ENCODE measurements at regions not wholly inside any gene's neighbourhood (a gene's known extent, or its start where the extent isn't known, plus 50 kb on each side); places are given as distances from the start of the nearest gene placed in this dataset.
"Not testable (repeated sequence)": the region's sequence is repeated elsewhere in the genome, so short reads cannot be mapped to it uniquely, and the experiment has no call there.

GRCh38 chr13:54110597-54110996 lies 1082.0 kb downstream of the OLFM4 start:
- Mint-ChIP-seq H3K27me3 (no peaks in the 10 kb centered on the region), H3K4me1 (ENCODE audit: low read depth in 2 of 2) (no peaks in the 10 kb centered on the region), H3K9me3 (peaks cover 16% of the 10 kb centered on the region)

GRCh38 chr13:54124700-54125099 lies 1096.1 kb downstream of the OLFM4 start:
- no peak for ATAC-seq
- peaks cover 27% of the 10 kb centered on the region for H3K9me3 Mint-ChIP-seq

More at GRCh38 chr13:54110597-54110996, 1082.0 kb downstream of the OLFM4 start:
- ATAC-seq (no peak), DNase-seq (ENCODE audit: low spot score) (no peak)
- H3K27ac Mint-ChIP-seq, result no peak overlapping the region
- H3K36me3 Mint-ChIP-seq, result peaks cover 5% of the 10 kb centered on the region
- H3K4me3 Mint-ChIP-seq, result no peak overlapping the region

GRCh38 chr13:54130931-54131330 lies 1102.3 kb downstream of the OLFM4 start:
- Mint-ChIP-seq H3K36me3 (peaks cover 19% of the 10 kb centered on the region), H3K9me3 (peaks cover 47% of the 10 kb centered on the region)
- H3K27me3 Mint-ChIP-seq; H3K4me1 Mint-ChIP-seq (ENCODE audit: low read depth in 2 of 2); ATAC-seq; DNase-seq (ENCODE audit: low spot score); H3K27ac Mint-ChIP-seq; H3K4me3 Mint-ChIP-seq: not testable (repeated sequence)

More at GRCh38 chr13:54124700-54125099, 1096.1 kb downstream of the OLFM4 start:
- Mint-ChIP-seq H3K4me3 (no peak overlapping the region), H3K36me3 (peaks cover 10% of the 10 kb centered on the region), H3K27me3 (no peaks in the 10 kb centered on the region), H3K27ac (no peak overlapping the region), H3K4me1 (ENCODE audit: low read depth in 2 of 2) (no peaks in the 10 kb centered on the region)
- no peak for DNase-seq (ENCODE audit: low spot score)

GRCh38 chr13:54131433-54131832 lies 1102.8 kb downstream of the OLFM4 start:
- Mint-ChIP-seq H3K36me3 (peaks cover 19% of the 10 kb centered on the region), H3K9me3 (peaks cover 44% of the 10 kb centered on the region)
- H3K27me3 Mint-ChIP-seq; H3K4me3 Mint-ChIP-seq; DNase-seq (ENCODE audit: low spot score); H3K27ac Mint-ChIP-seq; ATAC-seq; H3K4me1 Mint-ChIP-seq (ENCODE audit: low read depth in 2 of 2): not testable (repeated sequence)

GRCh38 chr13:54132127-54132526 lies 1103.5 kb downstream of the OLFM4 start:
- not testable (repeated sequence) for H3K4me3 Mint-ChIP-seq; DNase-seq (ENCODE audit: low spot score); H3K27me3 Mint-ChIP-seq; ATAC-seq; H3K4me1 Mint-ChIP-seq (ENCODE audit: low read depth in 2 of 2); H3K27ac Mint-ChIP-seq
- peaks cover 46% of the 10 kb centered on the region for H3K9me3 Mint-ChIP-seq
- peaks cover 19% of the 10 kb centered on the region for H3K36me3 Mint-ChIP-seq

- not testable (repeated sequence) for H3K4me1 Mint-ChIP-seq (ENCODE audit: low read depth in 2 of 2); H3K27ac Mint-ChIP-seq; H3K27me3 Mint-ChIP-seq; DNase-seq (ENCODE audit: low spot score); H3K4me3 Mint-ChIP-seq; ATAC-seq
- Mint-ChIP-seq H3K36me3 (peaks cover 19% of the 10 kb centered on the region), H3K9me3 (peaks cover 45% of the 10 kb centered on the region)
These were observed 1104.1 kb downstream of the OLFM4 start for GRCh38 chr13:54132720-54133119.

GRCh38 chr13:54133746-54134145 lies 1105.1 kb downstream of the OLFM4 start:
- peaks cover 35% of the 10 kb centered on the region for H3K9me3 Mint-ChIP-seq
- peaks cover 18% of the 10 kb centered on the region for H3K36me3 Mint-ChIP-seq
- H3K27ac Mint-ChIP-seq, result no peak overlapping the region
- DNase-seq (ENCODE audit: low spot score) (no peak), ATAC-seq (no peak)
- H3K27me3 Mint-ChIP-seq, result no peaks in the 10 kb centered on the region
- no peaks in the 10 kb centered on the region for H3K4me1 Mint-ChIP-seq (ENCODE audit: low read depth in 2 of 2)
- no peak overlapping the region for H3K4me3 Mint-ChIP-seq

GRCh38 chr13:54144828-54145227 lies 1116.2 kb downstream of the OLFM4 start:
- H3K27me3 Mint-ChIP-seq, result no peaks in the 10 kb centered on the region
- H3K4me3 Mint-ChIP-seq, result no peak overlapping the region
- no peak overlapping the region for H3K27ac Mint-ChIP-seq
- no peaks in the 10 kb centered on the region for H3K4me1 Mint-ChIP-seq (ENCODE audit: low read depth in 2 of 2)
- no peak for DNase-seq (ENCODE audit: low spot score)
- peaks cover 5% of the 10 kb centered on the region for H3K36me3 Mint-ChIP-seq
- ATAC-seq, result no peak
- H3K9me3 Mint-ChIP-seq, result peaks cover 23% of the 10 kb centered on the region

GRCh38 chr13:54150851-54151250 lies 1122.2 kb downstream of the OLFM4 start:
- no peaks in the 10 kb centered on the region for H3K36me3 Mint-ChIP-seq
- no peaks in the 10 kb centered on the region for H3K27me3 Mint-ChIP-seq
- H3K27ac Mint-ChIP-seq, result no peak overlapping the region
- no peaks in the 10 kb centered on the region for H3K4me1 Mint-ChIP-seq (ENCODE audit: low read depth in 2 of 2)
- ATAC-seq, result no peak
- no peak overlapping the region for H3K4me3 Mint-ChIP-seq
- DNase-seq (ENCODE audit: low spot score), result no peak
- H3K9me3 Mint-ChIP-seq, result peaks cover 8% of the 10 kb centered on the region

GRCh38 chr13:54162069-54162468 lies 1133.5 kb downstream of the OLFM4 start:
- H3K27me3 Mint-ChIP-seq, result no peaks in the 10 kb centered on the region

GRCh38 chr13:54165581-54166215 lies 1137.1 kb downstream of the OLFM4 start:
- ATAC-seq (no peak), DNase-seq (ENCODE audit: low spot score) (no peak)
- H3K4me3 Mint-ChIP-seq, result no peak overlapping the region
- no peak overlapping the region for H3K27ac Mint-ChIP-seq
- peaks cover 10% of the 10 kb centered on the region for H3K9me3 Mint-ChIP-seq
- no peaks in the 10 kb centered on the region for H3K36me3 Mint-ChIP-seq
- no peaks in the 10 kb centered on the region for H3K4me1 Mint-ChIP-seq (ENCODE audit: low read depth in 2 of 2)
- H3K27me3 Mint-ChIP-seq, result no peaks in the 10 kb centered on the region

More at GRCh38 chr13:54162069-54162468, 1133.5 kb downstream of the OLFM4 start:
- Mint-ChIP-seq H3K4me1 (ENCODE audit: low read depth in 2 of 2) (no peaks in the 10 kb centered on the region), H3K9me3 (peaks cover 10% of the 10 kb centered on the region), H3K27ac (no peak overlapping the region), H3K36me3 (no peaks in the 10 kb centered on the region), H3K4me3 (no peak overlapping the region)
- ATAC-seq (no peak), DNase-seq (ENCODE audit: low spot score) (no peak)

GRCh38 chr13:54173996-54174395 lies 1145.4 kb downstream of the OLFM4 start:
- Mint-ChIP-seq H3K4me3 (no peak overlapping the region), H3K27ac (no peak overlapping the region), H3K9me3 (peaks cover 8% of the 10 kb centered on the region), H3K36me3 (no peaks in the 10 kb centered on the region), H3K4me1 (ENCODE audit: low read depth in 2 of 2) (no peaks in the 10 kb centered on the region), H3K27me3 (no peaks in the 10 kb centered on the region)
- DNase-seq (ENCODE audit: low spot score) (no peak), ATAC-seq (no peak)

- H3K9me3 Mint-ChIP-seq, result peaks cover 16% of the 10 kb centered on the region
- no peak for ATAC-seq
These were observed 1146.9 kb downstream of the OLFM4 start for GRCh38 chr13:54175466-54175865.

GRCh38 chr13:54177466-54177865 lies 1148.9 kb downstream of the OLFM4 start:
- H3K27me3 Mint-ChIP-seq, result no peaks in the 10 kb centered on the region
- no peak for DNase-seq (ENCODE audit: low spot score)
- peaks cover 16% of the 10 kb centered on the region for H3K9me3 Mint-ChIP-seq
- peaks cover 12% of the 10 kb centered on the region for H3K36me3 Mint-ChIP-seq
- no peak for ATAC-seq
- no peak overlapping the region for H3K4me3 Mint-ChIP-seq
- H3K27ac Mint-ChIP-seq, result no peak overlapping the region
- H3K4me1 Mint-ChIP-seq (ENCODE audit: low read depth in 2 of 2), result no peaks in the 10 kb centered on the region

More at GRCh38 chr13:54175466-54175865, 1146.9 kb downstream of the OLFM4 start:
- H3K4me3 Mint-ChIP-seq, result no peak overlapping the region
- H3K27me3 Mint-ChIP-seq, result no peaks in the 10 kb centered on the region
- no peaks in the 10 kb centered on the region for H3K4me1 Mint-ChIP-seq (ENCODE audit: low read depth in 2 of 2)
- H3K27ac Mint-ChIP-seq, result no peak overlapping the region
- peaks cover 11% of the 10 kb centered on the region for H3K36me3 Mint-ChIP-seq
- no peak for DNase-seq (ENCODE audit: low spot score)

GRCh38 chr13:54183166-54183565 lies 1154.6 kb downstream of the OLFM4 start:
- no peaks in the 10 kb centered on the region for H3K4me1 Mint-ChIP-seq (ENCODE audit: low read depth in 2 of 2)
- DNase-seq (ENCODE audit: low spot score), result no peak
- H3K36me3 Mint-ChIP-seq, result peaks cover 12% of the 10 kb centered on the region
- H3K27ac Mint-ChIP-seq, result no peak overlapping the region
- H3K4me3 Mint-ChIP-seq, result no peak overlapping the region
- no peaks in the 10 kb centered on the region for H3K27me3 Mint-ChIP-seq
- peaks cover 24% of the 10 kb centered on the region for H3K9me3 Mint-ChIP-seq
- no peak for ATAC-seq

All from natural killer cell treated with Interleukin-12 subunit alpha and Interleukin-12 subunit beta and Interleukin-15 and Interleukin-18, amount 100 ng/mL, for 72 hours (primary cell).